ENCODE measurements at regions not wholly inside any gene's neighbourhood (a gene's known extent, or its start where the extent isn't known, plus 50 kb on each side); places are given as distances from the start of the nearest gene placed in this dataset.
"Not testable (repeated sequence)": the region's sequence is repeated elsewhere in the genome, so short reads cannot be mapped to it uniquely, and the experiment has no call there.

GRCh38 chr16:76665571-76666275, 388.5 kb downstream of the CNTNAP4 start:
- no peaks in the 10 kb centered on the region for H3K9me3 ChIP-seq (ENCODE audit: control insufficient read depth, low read length)
- no peaks in the 10 kb centered on the region for H3K27me3 ChIP-seq (ENCODE audit: control insufficient read depth, insufficient read depth)
- no peak for ATAC-seq
- intact Hi-C loops (cut with DNase I) = loop anchor here in 1 of 4 donors (10.0 kb wide), 1 partner anchor 881 kb away; no protein-coding TSS in a partner anchor
- no peak overlapping the region for H3K27ac ChIP-seq (ENCODE audit: low read length)
- DNase-seq = no peak
- 64% methylated on average over 4 of the region's 4 CpGs for WGBS
- H3K4me1 ChIP-seq (ENCODE audit: control insufficient read depth, insufficient read depth, low read length) = no peaks in the 10 kb centered on the region
- no peak overlapping the region for H3K4me3 ChIP-seq (ENCODE audit: low read length)

- Histone ChIP-seq H3K9me3 (ENCODE audit: control insufficient read depth, low read length) (no peaks in the 10 kb centered on the region), H3K27ac (ENCODE audit: low read length) (no peak overlapping the region), H3K27me3 (ENCODE audit: control insufficient read depth, insufficient read depth) (no peaks in the 10 kb centered on the region), H3K4me3 (ENCODE audit: low read length) (no peak overlapping the region), H3K4me1 (ENCODE audit: control insufficient read depth, insufficient read depth, low read length) (no peaks in the 10 kb centered on the region)
- intact Hi-C loops (cut with DNase I) = loop anchor here in 1 of 4 donors (10.0 kb wide), 1 partner anchor 883 kb away; no protein-coding TSS in a partner anchor
- ATAC-seq (no peak), DNase-seq (no peak)
- 80% methylated on average over 8 of the region's 8 CpGs for WGBS
Measured at GRCh38 chr16:76668207-76668725, 391.1 kb downstream of the CNTNAP4 start.

GRCh38 chr16:76669288-76669687, 392.1 kb downstream of the CNTNAP4 start:
- intact Hi-C loops (cut with DNase I) = loop anchor here in 1 of 4 donors (10.0 kb wide), 1 partner anchor 884 kb away; no protein-coding TSS in a partner anchor

GRCh38 chr16:76670125-76670857, 393.1 kb downstream of the CNTNAP4 start:
- no peaks in the 10 kb centered on the region for H3K27me3 ChIP-seq (ENCODE audit: control insufficient read depth, insufficient read depth)
- no peak overlapping the region for H3K27ac ChIP-seq (ENCODE audit: low read length)
- no peaks in the 10 kb centered on the region for H3K9me3 ChIP-seq (ENCODE audit: control insufficient read depth, low read length)
- DNase-seq (no peak), ATAC-seq (no peak)
- 72% methylated on average over 5 of the region's 5 CpGs for WGBS
- H3K4me1 ChIP-seq (ENCODE audit: control insufficient read depth, insufficient read depth, low read length) = no peaks in the 10 kb centered on the region
- no peak overlapping the region for H3K4me3 ChIP-seq (ENCODE audit: low read length)
- intact Hi-C loops (cut with DNase I) = no loop called here

More at GRCh38 chr16:76669288-76669687, 392.1 kb downstream of the CNTNAP4 start:
- ATAC-seq = no peak
- Histone ChIP-seq H3K4me1 (ENCODE audit: control insufficient read depth, insufficient read depth, low read length) (no peaks in the 10 kb centered on the region), H3K27ac (ENCODE audit: low read length) (no peak overlapping the region), H3K27me3 (ENCODE audit: control insufficient read depth, insufficient read depth) (no peaks in the 10 kb centered on the region), H3K9me3 (ENCODE audit: control insufficient read depth, low read length) (no peaks in the 10 kb centered on the region), H3K4me3 (ENCODE audit: low read length) (no peak overlapping the region)
- DNase-seq = no peak
- WGBS = 72% methylated on average over 3 of the region's 3 CpGs

GRCh38 chr16:76676356-76676755, 399.2 kb downstream of the CNTNAP4 start:
- DNase-seq (no peak), ATAC-seq (no peak)
- no peak overlapping the region for H3K4me3 ChIP-seq (ENCODE audit: low read length)
- no peaks in the 10 kb centered on the region for H3K27me3 ChIP-seq (ENCODE audit: control insufficient read depth, insufficient read depth)
- intact Hi-C loops (cut with DNase I) = no loop called here
- H3K9me3 ChIP-seq (ENCODE audit: control insufficient read depth, low read length) = no peaks in the 10 kb centered on the region
- H3K27ac ChIP-seq (ENCODE audit: low read length) = no peak overlapping the region
- H3K4me1 ChIP-seq (ENCODE audit: control insufficient read depth, insufficient read depth, low read length) = peaks cover 1% of the 10 kb centered on the region
- 75% methylated on average over 1 of the region's 1 CpG for WGBS

GRCh38 chr16:76681296-76681695, 404.1 kb downstream of the CNTNAP4 start:
- no peak for DNase-seq
- H3K4me1 ChIP-seq (ENCODE audit: control insufficient read depth, insufficient read depth, low read length) = no peaks in the 10 kb centered on the region
- ATAC-seq = no peak
- 37% methylated on average over 4 of the region's 4 CpGs for WGBS
- H3K27ac ChIP-seq (ENCODE audit: low read length) = no peak overlapping the region
- no peaks in the 10 kb centered on the region for H3K9me3 ChIP-seq (ENCODE audit: control insufficient read depth, low read length)
- no peaks in the 10 kb centered on the region for H3K27me3 ChIP-seq (ENCODE audit: control insufficient read depth, insufficient read depth)
- no peak overlapping the region for H3K4me3 ChIP-seq (ENCODE audit: low read length)
- intact Hi-C loops (cut with DNase I) = no loop called here

GRCh38 chr16:76683051-76683450, 405.9 kb downstream of the CNTNAP4 start:
- Histone ChIP-seq H3K4me1 (ENCODE audit: control insufficient read depth, insufficient read depth, low read length) (no peaks in the 10 kb centered on the region), H3K4me3 (ENCODE audit: low read length) (no peak overlapping the region), H3K27me3 (ENCODE audit: control insufficient read depth, insufficient read depth) (no peaks in the 10 kb centered on the region), H3K9me3 (ENCODE audit: control insufficient read depth, low read length) (no peaks in the 10 kb centered on the region), H3K27ac (ENCODE audit: low read length) (no peak overlapping the region)
- no peak for ATAC-seq
- no peak for DNase-seq
- WGBS = 57% methylated on average over 4 of the region's 4 CpGs
- intact Hi-C loops (cut with DNase I) = no loop called here

GRCh38 chr16:76696876-76697275, 419.7 kb downstream of the CNTNAP4 start:
- intact Hi-C loops (cut with DNase I) = no loop called here
- Histone ChIP-seq H3K4me3 (ENCODE audit: low read length) (no peak overlapping the region), H3K27me3 (ENCODE audit: control insufficient read depth, insufficient read depth) (no peaks in the 10 kb centered on the region), H3K4me1 (ENCODE audit: control insufficient read depth, insufficient read depth, low read length) (no peaks in the 10 kb centered on the region), H3K9me3 (ENCODE audit: control insufficient read depth, low read length) (no peaks in the 10 kb centered on the region), H3K27ac (ENCODE audit: low read length) (no peak overlapping the region)
- 21% methylated on average over 2 of the region's 2 CpGs for WGBS
- peak in 1 of 2 donors; percentile 48 for ATAC-seq
- DNase-seq = peak in 1 of 3 donors; percentile 33

- H3K27me3 ChIP-seq (ENCODE audit: control insufficient read depth, insufficient read depth) = no peaks in the 10 kb centered on the region
- DNase-seq = no peak
- H3K27ac ChIP-seq (ENCODE audit: low read length) = no peak overlapping the region
- intact Hi-C loops (cut with DNase I) = no loop called here
- ATAC-seq = no peak
- no peaks in the 10 kb centered on the region for H3K9me3 ChIP-seq (ENCODE audit: control insufficient read depth, low read length)
- H3K4me1 ChIP-seq (ENCODE audit: control insufficient read depth, insufficient read depth, low read length) = no peaks in the 10 kb centered on the region
- H3K4me3 ChIP-seq (ENCODE audit: low read length) = no peak overlapping the region
Measured at GRCh38 chr16:76705892-76706291, 428.7 kb downstream of the CNTNAP4 start.

- no peaks in the 10 kb centered on the region for H3K9me3 ChIP-seq (ENCODE audit: control insufficient read depth, low read length)
- WGBS = 40% methylated on average over 1 of the region's 1 CpG
- DNase-seq (no peak), ATAC-seq (no peak)
- no peaks in the 10 kb centered on the region for H3K27me3 ChIP-seq (ENCODE audit: control insufficient read depth, insufficient read depth)
- intact Hi-C loops (cut with DNase I) = no loop called here
- no peaks in the 10 kb centered on the region for H3K4me1 ChIP-seq (ENCODE audit: control insufficient read depth, insufficient read depth, low read length)
- no peak overlapping the region for H3K4me3 ChIP-seq (ENCODE audit: low read length)
- no peak overlapping the region for H3K27ac ChIP-seq (ENCODE audit: low read length)
Measured at GRCh38 chr16:76713191-76713590, 436.0 kb downstream of the CNTNAP4 start.

GRCh38 chr16:76716251-76716650, 439.1 kb downstream of the CNTNAP4 start:
- H3K9me3 ChIP-seq (ENCODE audit: control insufficient read depth, low read length); DNase-seq; H3K4me1 ChIP-seq (ENCODE audit: control insufficient read depth, insufficient read depth, low read length); H3K27me3 ChIP-seq (ENCODE audit: control insufficient read depth, insufficient read depth); ATAC-seq; intact Hi-C loops (cut with DNase I); H3K4me3 ChIP-seq (ENCODE audit: low read length); H3K27ac ChIP-seq (ENCODE audit: low read length): not testable (repeated sequence)
- WGBS = 94% methylated on average over 5 of the region's 5 CpGs
